HCT116 (cell line): ENCODE measurements at regions not wholly inside any gene's neighbourhood (a gene's known extent, or its start where the extent isn't known, plus 50 kb on each side); places are given as distances from the start of the nearest gene placed in this dataset.

Experiments used
- ATAC-seq: fragments of 200-7000 bp; cut with Tn5 transposase; 2 replicates; pipeline ENCODE4 v1.9.1; 2020; ENCODE audit warnings: mild to moderate bottlenecking, moderate library complexity
- BruUV-seq: library from RNA; stranded (reverse); fragments of 400-500 nt; replicated peaks from 2 replicates; lab custom pipeline; 2021; lab: Mats Ljungman, UMichigan
- CTCF ChIA-PET: fragments of 300-600 bp; sonication (Branson Sonifier 250); formaldehyde crosslinking; loops from one replicate; lab custom pipeline; 2021; ENCODE audit warnings: antibody characterized with exemption; lab: Charles Lee
- POLR2A ChIA-PET: fragments of 300-600, 350-600 bp; sonication (Branson Sonifier 250); formaldehyde crosslinking; loops from one replicate; lab custom pipeline; 2021; ENCODE audit warnings: antibody characterized with exemption; lab: Charles Lee
- RAD21 ChIA-PET, 2 experiments: fragments of 300-600 bp; sonication (Branson Sonifier 250); formaldehyde crosslinking; loops; one replicate each; lab custom pipeline; 2023; ENCODE audit warnings: low total read pairs in 2 of 2; ENCODE audit not compliant: uncharacterized antibody in 2 of 2, unreplicated experiment in 2 of 2, low non-redundant PET in 1 of 2; lab: Charles Lee
- DNase-seq: peaks from one replicate; pipeline ENCODE4 v3.0.0-alpha.2; 2010; ENCODE audit warnings: low read depth, low spot score
- H2AFZ ChIP-seq: fragments of 200-600 bp; shearing (Covaris generic), sonication (generic); 2 replicates; pipeline ENCODE4 v1.6.1; 2017; ENCODE audit warnings: low read depth, mixed run types, mixed read lengths, antibody characterized with exemption, low read length; ENCODE audit not compliant: poor library complexity, severe bottlenecking
- H3K27ac ChIP-seq: 2 replicates; pipeline ENCODE4 v1.5.1; 2012; ENCODE audit warnings: low read depth, low read length
- H3K27me3 ChIP-seq: fragments of 200-600 bp; sonication (generic); 2 replicates; pipeline ENCODE4 v1.6.1; 2016; ENCODE audit warnings: mixed run types, low read length, mixed read lengths; ENCODE audit not compliant: insufficient read depth
- H3K36me3 ChIP-seq, 2 experiments: fragments of 200-500 bp in 1 of 2; fragments of 200-600 bp in 1 of 2; sonication (Bioruptor generic) in 1 of 2; sonication (generic) in 1 of 2; 2 replicates each; pipeline versions ENCODE4 v1.5.1 to v1.6.1; 2014 to 2016; ENCODE audit warnings: low read length in 2 of 2, inconsistent platforms in 1 of 2, mixed read lengths in 1 of 2, mixed run types in 1 of 2; ENCODE audit not compliant: insufficient read depth in 2 of 2, control insufficient read depth in 1 of 2
- H3K4me1 ChIP-seq, 2 experiments: fragments of 200-600 bp in 1 of 2; sonication (generic) in 1 of 2; 2 replicates each; pipeline versions ENCODE4 v1.5.1 to v1.6.1; 2012 to 2017; ENCODE audit warnings: low read length in 2 of 2, inconsistent platforms in 1 of 2, mild to moderate bottlenecking in 1 of 2, mixed read lengths in 1 of 2, mixed run types in 1 of 2, moderate library complexity in 1 of 2; ENCODE audit not compliant: insufficient read depth in 2 of 2, control insufficient read depth in 1 of 2
- H3K4me2 ChIP-seq: fragments of 200-600 bp; sonication (generic); 2 replicates; pipeline ENCODE4 v1.6.1; 2017; ENCODE audit warnings: mixed run types, low read length, mixed read lengths
- H3K4me3 ChIP-seq, 2 experiments: fragments of 200-600 bp in 1 of 2; sonication (generic) in 1 of 2; replicated peaks in 1 of 2; 2 replicates each; pipeline ENCODE4 v1.5.1; 2011 to 2016; ENCODE audit warnings: low read length in 2 of 2, control low read depth in 1 of 2, low read depth in 1 of 2, mild to moderate bottlenecking in 1 of 2, mixed read lengths in 1 of 2, mixed run types in 1 of 2
- H3K79me2 ChIP-seq: fragments of 200-600 bp; sonication (generic); 2 replicates; pipeline ENCODE4 v1.6.1; 2017; ENCODE audit warnings: mild to moderate bottlenecking, mixed run types, low read length, moderate library complexity, mixed read lengths; ENCODE audit not compliant: insufficient read depth
- H3K9ac ChIP-seq: fragments of 200-600 bp; sonication (generic); 2 replicates; pipeline ENCODE4 v1.6.1; 2016; ENCODE audit warnings: low read length, mixed read lengths
- H3K9me2 ChIP-seq: fragments of 200-600 bp; sonication (generic), shearing (Covaris generic); 2 replicates; pipeline ENCODE4 v1.6.1; 2017; ENCODE audit warnings: mixed run types, mild to moderate bottlenecking, moderate library complexity; ENCODE audit not compliant: insufficient read depth
- H3K9me3 ChIP-seq, 2 experiments: fragments of 200-500 bp in 1 of 2; fragments of 200-600 bp in 1 of 2; sonication (Bioruptor generic) in 1 of 2; sonication (generic) in 1 of 2; 2 replicates each; pipeline ENCODE4 v1.6.1; 2014 to 2017; ENCODE audit warnings: low read length in 2 of 2, mixed read lengths in 2 of 2, inconsistent platforms in 1 of 2, low read depth in 1 of 2, mild to moderate bottlenecking in 1 of 2, mixed run types in 1 of 2, moderate library complexity in 1 of 2; ENCODE audit not compliant: control insufficient read depth in 1 of 2, insufficient read depth in 1 of 2
- H4K20me1 ChIP-seq: fragments of 200-600 bp; sonication (generic), shearing (Covaris generic); 2 replicates; pipeline ENCODE4 v1.6.1; 2017; ENCODE audit warnings: mixed run types, mild to moderate bottlenecking, moderate library complexity; ENCODE audit not compliant: insufficient read depth
- ATF3 ChIP-seq: IDR thresholded peaks from 2 replicates; pipeline ENCODE4 v1.6.1; 2012
- CBX3 ChIP-seq: IDR thresholded peaks from 2 replicates; pipeline ENCODE4 v1.6.1; 2012; ENCODE audit warnings: low read depth
- CTCF ChIP-seq, 3 experiments: fragments of 200-600 bp in 1 of 3; sonication (generic) in 1 of 3; IDR thresholded peaks in 2 of 3; conservative IDR thresholded peaks in 1 of 3; 2 replicates each; pipeline ENCODE4 v1.5.1; 2012 to 2017; ENCODE audit warnings: low read depth in 2 of 3, low read length in 2 of 3, antibody characterized with exemption in 1 of 3, borderline replicate concordance in 1 of 3, control low read depth in 1 of 3, mild to moderate bottlenecking in 1 of 3, mixed read lengths in 1 of 3, mixed run types in 1 of 3, moderate library complexity in 1 of 3; ENCODE audit not compliant: insufficient read depth in 1 of 3
- EGR1 ChIP-seq: IDR thresholded peaks from 2 replicates; pipeline ENCODE4 v1.6.1; 2012; ENCODE audit warnings: low read depth
- ELF1 ChIP-seq: IDR thresholded peaks from 2 replicates; pipeline ENCODE4 v1.6.1; 2012; ENCODE audit warnings: low read depth, borderline replicate concordance
- EZH2 ChIP-seq: fragments of 200-600 bp; sonication (generic); IDR thresholded peaks from 2 replicates; pipeline ENCODE4 v1.6.1; 2017; ENCODE audit warnings: antibody characterized with exemption, mixed run types
- EZH2phosphoT487 ChIP-seq: fragments of 200-600 bp; IDR thresholded peaks from 2 replicates; pipeline ENCODE4 v1.6.1; 2018; ENCODE audit warnings: antibody characterized with exemption, borderline replicate concordance
- FOSL1 ChIP-seq: IDR thresholded peaks from 2 replicates; pipeline ENCODE4 v1.6.1; 2012; ENCODE audit warnings: low read depth
- MAX ChIP-seq: IDR thresholded peaks from 2 replicates; pipeline ENCODE4 v1.6.1; 2012
- POLR2A ChIP-seq: IDR thresholded peaks from 2 replicates; pipeline ENCODE4 v1.7.0; 2011; ENCODE audit warnings: borderline replicate concordance; ENCODE audit not compliant: insufficient read depth, insufficient read length; ENCODE audit errors: extremely low read depth
- POLR2AphosphoS5 ChIP-seq: IDR thresholded peaks from 2 replicates; pipeline ENCODE4 v1.6.1; 2011; ENCODE audit warnings: mild to moderate bottlenecking, low read depth, low read length, moderate library complexity
- RAD21 ChIP-seq: IDR thresholded peaks from 2 replicates; pipeline ENCODE4 v1.6.1; 2012; ENCODE audit warnings: low read depth, mild to moderate bottlenecking
- REST ChIP-seq: IDR thresholded peaks from 2 replicates; pipeline ENCODE4 v1.6.1; 2012; ENCODE audit warnings: low read depth
- SIN3A ChIP-seq: IDR thresholded peaks from 2 replicates; pipeline ENCODE4 v1.6.1; 2012; ENCODE audit warnings: low read depth
- SRF ChIP-seq: IDR thresholded peaks from 2 replicates; pipeline ENCODE4 v1.6.1; 2012; ENCODE audit warnings: low read depth
- TCF7L2 ChIP-seq: IDR thresholded peaks from 2 replicates; pipeline ENCODE4 v1.7.0; 2011; ENCODE audit warnings: borderline replicate concordance, inconsistent platforms; ENCODE audit not compliant: insufficient read depth, insufficient read length; ENCODE audit errors: extremely low read depth
- YY1 ChIP-seq: IDR thresholded peaks from 2 replicates; pipeline ENCODE4 v1.6.1; 2011; ENCODE audit warnings: low read length, low read depth, moderate library complexity, mild to moderate bottlenecking; ENCODE audit not compliant: insufficient replicate concordance; ENCODE audit errors: extremely low read depth
- ZFX ChIP-seq: fragments of 450-650 bp; IDR thresholded peaks from 2 replicates; pipeline ENCODE4 v1.6.1; 2017
- ZNF274 ChIP-seq: fragments of 200-500 bp; sonication (Bioruptor generic); IDR thresholded peaks from 2 replicates; pipeline ENCODE4 v1.6.1; 2014; ENCODE audit warnings: mild to moderate bottlenecking, low read depth, low read length, inconsistent platforms
- intact Hi-C: fragments of 100-400 bp; cut with micrococcal nuclease; formaldehyde crosslinking; loops from 2 replicates; pipeline ENCODE4 v1.10.0; 2022

GRCh38 chr9:26565118-26565517 lies 327.5 kb downstream of the CAAP1 start:
- Histone ChIP-seq H3K4me3 (no peak overlapping the region), H3K36me3 (no peaks in the 10 kb centered on the region), H2AFZ (no peak overlapping the region), H3K4me1 (no peaks in the 10 kb centered on the region), H3K9me3 (no peaks in the 10 kb centered on the region), H4K20me1 (no peaks in the 10 kb centered on the region), H3K79me2 (no peaks in the 10 kb centered on the region), H3K9me2 (no peaks in the 10 kb centered on the region), H3K27me3 (no peaks in the 10 kb centered on the region), H3K27ac (no peak overlapping the region), H3K4me2 (no peak overlapping the region), H3K9ac (no peak overlapping the region)
- POLR2A ChIA-PET: no interaction called here
- no peak for DNase-seq
- no peak for ATAC-seq
- RAD21 ChIA-PET: no interaction called here
- intact Hi-C loops: no loop called here
- BruUV-seq: no TSS peak
- no peak for TF ChIP-seq ATF3
- no peak for TF ChIP-seq EZH2
- TF ChIP-seq REST: no peak
- TF ChIP-seq FOSL1: no peak
- no peak for TF ChIP-seq SIN3A
- no peak for TF ChIP-seq SRF
- TF ChIP-seq MAX: no peak
- TF ChIP-seq POLR2A: no peak
- no peak for TF ChIP-seq YY1
- no peak for TF ChIP-seq EGR1
- no peak for TF ChIP-seq ZFX
- TF ChIP-seq ZNF274: no peak
- no peak for TF ChIP-seq POLR2AphosphoS5
- no peak for TF ChIP-seq CBX3
- TF ChIP-seq TCF7L2: no peak
- TF ChIP-seq RAD21: no peak
- TF ChIP-seq EZH2phosphoT487: no peak
- no peak for TF ChIP-seq CTCF (IDR thresholded peaks at IDR 0.05 in 2 of 3, conservative IDR thresholded peaks at IDR 0.05 in 1 of 3; ENCODE audit: borderline replicate concordance in 1 of 3, insufficient read depth in 1 of 3, low read depth in 2 of 3, low read length in 2 of 3)
- TF ChIP-seq ELF1: no peak
- CTCF ChIA-PET: no interaction called here
